ENCODE measurements at regions not wholly inside any gene's neighbourhood (a gene's known extent, or its start where the extent isn't known, plus 50 kb on each side); places are given as distances from the start of the nearest gene placed in this dataset.

DNA sequence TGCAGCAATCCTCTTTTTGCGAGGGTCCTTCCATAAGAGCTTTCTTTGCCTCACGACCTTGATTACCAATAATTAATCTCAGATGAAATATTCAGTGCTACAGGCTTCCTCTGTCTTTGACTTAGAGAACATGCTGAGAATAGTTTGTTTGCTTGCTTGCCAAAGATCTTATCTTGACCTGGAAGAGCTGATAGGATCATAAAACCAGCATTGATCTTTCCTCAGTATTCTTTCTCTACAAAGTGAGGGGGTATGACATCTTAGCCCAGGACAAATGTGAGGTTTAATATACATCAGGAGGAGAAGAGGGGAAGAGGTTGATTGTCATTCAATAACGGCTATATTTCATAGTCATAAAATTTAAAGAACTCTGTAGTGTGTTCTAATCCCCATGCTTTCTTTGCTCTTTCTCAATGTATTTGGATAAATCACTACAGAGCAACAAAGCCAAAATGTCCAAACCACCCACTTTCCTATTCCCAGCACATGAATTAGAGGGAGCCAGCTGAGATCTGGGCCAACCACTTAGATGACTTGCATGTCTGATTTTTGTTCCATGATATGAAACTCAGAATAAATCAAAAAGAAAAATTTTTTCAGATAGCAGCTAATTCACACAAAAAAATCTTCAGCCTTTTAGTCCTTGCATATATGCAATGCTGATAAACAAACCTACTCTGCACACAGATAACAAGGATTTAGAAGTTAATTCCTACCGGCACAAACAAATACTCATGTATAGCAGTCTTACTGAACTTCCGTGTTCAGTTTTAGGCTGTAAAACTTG lies 50.5 kb upstream of the IPO9 start:
- DNase-seq, result no peak

Data from NCI-H345 (cell line).